ENCODE measurements at regions not wholly inside any gene's neighbourhood (a gene's known extent, or its start where the extent isn't known, plus 50 kb on each side); places are given as distances from the start of the nearest gene placed in this dataset.

GRCh38 chr10:92747066-92747465, 57.3 kb downstream of the HHEX start:
- no peak for DNase-seq

- DNase-seq: peak; percentile 57
Measured at GRCh38 chr10:92747600-92747999, 57.8 kb downstream of the HHEX start.

- DNase-seq: no peak
Measured at GRCh38 chr10:92750791-92751533, 61.2 kb downstream of the HHEX start.

GRCh38 chr10:92751534-92751811, 61.7 kb downstream of the HHEX start:
- DNase-seq: no peak

- no peak for DNase-seq
Measured at GRCh38 chr10:92751827-92752226, 62.1 kb downstream of the HHEX start.

GRCh38 chr10:92753865-92754264, 64.1 kb downstream of the HHEX start:
- DNase-seq: no peak

GRCh38 chr10:92755725-92756124, 66.0 kb downstream of the HHEX start:
- DNase-seq: no peak

GRCh38 chr10:92756201-92757065, 66.7 kb downstream of the HHEX start:
- no peak for DNase-seq

- peak; percentile 19 for DNase-seq
Measured at GRCh38 chr10:92757066-92757710, 67.4 kb downstream of the HHEX start.

- DNase-seq: no peak
Measured at GRCh38 chr10:92757711-92758104, 68.0 kb downstream of the HHEX start.

GRCh38 chr10:92758594-92758993, 68.8 kb downstream of the HHEX start:
- DNase-seq: no peak

- no peak for DNase-seq
Measured at GRCh38 chr10:92760609-92761008, 70.9 kb downstream of the HHEX start.

- DNase-seq: no peak
Measured at GRCh38 chr10:92761571-92761970, 71.8 kb downstream of the HHEX start.

- no peak for DNase-seq
Measured at GRCh38 chr10:92763634-92764155, 73.9 kb downstream of the HHEX start.

GRCh38 chr10:92766451-92766850, 76.7 kb downstream of the HHEX start:
- no peak for DNase-seq

GRCh38 chr10:92768104-92768503, 78.3 kb downstream of the HHEX start:
- DNase-seq: no peak

- DNase-seq: no peak
Measured at GRCh38 chr10:92773776-92774175, 74.5 kb upstream of the EXOC6 start.

GRCh38 chr10:92778091-92778490, 70.2 kb upstream of the EXOC6 start:
- no peak for DNase-seq

GRCh38 chr10:92785118-92785517, 63.2 kb upstream of the EXOC6 start:
- DNase-seq: no peak

- DNase-seq: no peak
Measured at GRCh38 chr10:92787557-92788152, 60.7 kb upstream of the EXOC6 start.

- DNase-seq: no peak
Measured at GRCh38 chr10:92789067-92789466, 59.3 kb upstream of the EXOC6 start.

- DNase-seq: no peak
Measured at GRCh38 chr10:92789786-92790185, 58.5 kb upstream of the EXOC6 start.

GRCh38 chr10:92790440-92790839, 57.9 kb upstream of the EXOC6 start:
- DNase-seq: no peak

Data from CD4-positive, alpha-beta T cell treated with Interleukin-4 for 4 hours (primary cell).